GM12875 (cell line): ENCODE measurements at regions not wholly inside any gene's neighbourhood (a gene's known extent, or its start where the extent isn't known, plus 50 kb on each side); places are given as distances from the start of the nearest gene placed in this dataset.
"Not testable (repeated sequence)": the region's sequence is repeated elsewhere in the genome, so short reads cannot be mapped to it uniquely, and the experiment has no call there.

Experiments
- H3K4me3 ChIP-seq: one replicate; pipeline ENCODE4 v1.5.1; 2011; ENCODE audit warnings: low read depth, low read length, control low read depth
- TF ChIP-seq, protein P1 (sequence below): IDR thresholded peaks from 2 replicates; pipeline ENCODE4 v1.5.1; 2011; ENCODE audit warnings: low read depth, mild to moderate bottlenecking, control low read depth, inconsistent platforms, low read length, moderate library complexity, borderline replicate concordance; ENCODE audit not compliant: insufficient read depth

DNA sequence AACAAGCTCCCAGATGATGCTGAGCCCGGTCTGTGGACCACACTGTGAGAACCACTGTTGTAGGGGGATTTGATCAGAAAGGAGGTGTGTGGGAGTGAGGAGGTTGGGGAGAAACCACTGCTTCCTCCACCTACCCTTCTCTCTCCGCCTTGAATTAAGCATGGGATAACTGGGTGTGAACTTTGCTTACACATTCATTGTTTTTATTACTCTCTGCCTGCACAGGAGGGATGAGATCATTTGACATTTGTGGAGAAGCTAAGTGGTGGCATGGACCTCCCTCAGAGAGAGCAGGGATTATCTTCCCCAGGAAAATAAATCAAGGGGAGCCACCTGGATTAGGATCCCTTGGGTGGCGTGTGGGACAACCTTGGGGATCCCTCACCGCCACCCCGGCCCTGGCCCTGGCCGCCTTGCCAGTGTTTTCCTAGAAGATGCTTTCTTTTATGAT, 212.1 kb upstream of the ATP6AP2 start:
- TF ChIP-seq, protein P1, sequence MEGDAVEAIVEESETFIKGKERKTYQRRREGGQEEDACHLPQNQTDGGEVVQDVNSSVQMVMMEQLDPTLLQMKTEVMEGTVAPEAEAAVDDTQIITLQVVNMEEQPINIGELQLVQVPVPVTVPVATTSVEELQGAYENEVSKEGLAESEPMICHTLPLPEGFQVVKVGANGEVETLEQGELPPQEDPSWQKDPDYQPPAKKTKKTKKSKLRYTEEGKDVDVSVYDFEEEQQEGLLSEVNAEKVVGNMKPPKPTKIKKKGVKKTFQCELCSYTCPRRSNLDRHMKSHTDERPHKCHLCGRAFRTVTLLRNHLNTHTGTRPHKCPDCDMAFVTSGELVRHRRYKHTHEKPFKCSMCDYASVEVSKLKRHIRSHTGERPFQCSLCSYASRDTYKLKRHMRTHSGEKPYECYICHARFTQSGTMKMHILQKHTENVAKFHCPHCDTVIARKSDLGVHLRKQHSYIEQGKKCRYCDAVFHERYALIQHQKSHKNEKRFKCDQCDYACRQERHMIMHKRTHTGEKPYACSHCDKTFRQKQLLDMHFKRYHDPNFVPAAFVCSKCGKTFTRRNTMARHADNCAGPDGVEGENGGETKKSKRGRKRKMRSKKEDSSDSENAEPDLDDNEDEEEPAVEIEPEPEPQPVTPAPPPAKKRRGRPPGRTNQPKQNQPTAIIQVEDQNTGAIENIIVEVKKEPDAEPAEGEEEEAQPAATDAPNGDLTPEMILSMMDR, result no peak

DNA sequence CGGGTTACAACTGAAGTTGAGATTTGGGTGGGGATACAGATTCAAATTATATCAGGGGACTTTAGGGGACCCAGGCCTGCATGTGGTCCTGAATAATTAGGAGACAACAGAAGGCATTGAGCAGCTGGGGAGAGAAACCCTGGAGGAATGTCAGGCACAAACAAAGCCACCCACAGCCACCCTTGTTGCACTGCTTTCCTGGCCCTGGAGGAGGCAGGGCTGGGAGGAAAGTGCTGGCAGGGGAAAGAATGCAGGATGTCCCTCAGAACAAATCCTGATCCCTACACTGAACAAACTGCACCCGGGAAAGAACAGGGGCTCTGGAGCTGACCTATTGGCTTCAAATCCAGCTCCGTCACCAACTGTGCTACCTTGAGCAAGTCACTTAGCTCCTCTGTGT, 214.1 kb upstream of the ATP6AP2 start:
- TF ChIP-seq, protein P1, result no peak
- no peak overlapping the region for H3K4me3 ChIP-seq

More for the DNA sequence above, 212.1 kb upstream of the ATP6AP2 start:
- no peak overlapping the region for H3K4me3 ChIP-seq

GRCh38 chrX:40362291-40362690, 218.5 kb upstream of the ATP6AP2 start:
- not testable (repeated sequence) for H3K4me3 ChIP-seq

DNA sequence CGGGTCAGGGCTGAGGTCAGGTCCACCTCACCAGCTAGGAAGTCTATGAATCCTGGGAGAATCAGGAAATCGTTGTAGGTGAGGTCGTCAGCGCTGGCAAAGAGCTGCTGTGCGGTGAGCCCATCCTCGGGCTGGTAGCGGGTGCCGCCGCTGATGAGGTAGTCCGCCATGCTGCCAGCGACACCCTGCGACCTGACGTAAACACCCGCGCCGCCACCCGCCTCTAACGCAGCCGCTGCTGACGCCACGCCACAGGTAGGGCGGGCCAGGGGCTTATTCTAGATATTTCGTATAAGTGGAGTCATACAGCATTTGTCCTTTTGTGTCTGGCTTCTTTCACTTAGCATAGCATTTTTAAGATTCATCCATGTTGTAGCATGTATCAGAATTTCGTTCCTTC, 220.2 kb upstream of the ATP6AP2 start:
- no peak overlapping the region for H3K4me3 ChIP-seq
- TF ChIP-seq, protein P1, result no peak

DNA sequence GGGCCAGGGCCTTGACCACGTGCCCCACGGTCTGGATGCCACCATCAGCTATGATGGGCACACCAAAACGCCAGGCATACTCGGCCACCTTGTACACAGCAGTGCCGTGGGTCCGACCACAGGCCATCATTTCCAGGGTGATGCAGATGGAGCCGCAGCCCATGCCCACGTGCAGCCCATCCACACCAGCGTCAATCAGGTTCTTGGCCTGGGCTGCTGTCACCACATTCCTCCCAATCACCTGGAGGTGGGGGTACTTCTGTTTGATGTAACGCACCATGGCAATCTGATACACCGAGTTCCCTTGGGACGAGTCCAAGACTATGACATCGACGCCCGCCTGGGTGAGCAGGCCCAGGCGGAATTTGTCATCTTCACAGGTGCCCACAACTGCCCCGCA, 221.2 kb upstream of the ATP6AP2 start:
- TF ChIP-seq, protein P1, result no peak
- no peak overlapping the region for H3K4me3 ChIP-seq

- TF ChIP-seq, protein P1, result no peak
Measured at GRCh38 chrX:40358994-40359393, 221.8 kb upstream of the ATP6AP2 start.

GRCh38 chrX:40349251-40349650, 231.5 kb upstream of the ATP6AP2 start:
- TF ChIP-seq, protein P1, result no peak
- H3K4me3 ChIP-seq, result no peak overlapping the region

More at GRCh38 chrX:40358994-40359393, 221.8 kb upstream of the ATP6AP2 start:
- H3K4me3 ChIP-seq, result no peak overlapping the region

DNA sequence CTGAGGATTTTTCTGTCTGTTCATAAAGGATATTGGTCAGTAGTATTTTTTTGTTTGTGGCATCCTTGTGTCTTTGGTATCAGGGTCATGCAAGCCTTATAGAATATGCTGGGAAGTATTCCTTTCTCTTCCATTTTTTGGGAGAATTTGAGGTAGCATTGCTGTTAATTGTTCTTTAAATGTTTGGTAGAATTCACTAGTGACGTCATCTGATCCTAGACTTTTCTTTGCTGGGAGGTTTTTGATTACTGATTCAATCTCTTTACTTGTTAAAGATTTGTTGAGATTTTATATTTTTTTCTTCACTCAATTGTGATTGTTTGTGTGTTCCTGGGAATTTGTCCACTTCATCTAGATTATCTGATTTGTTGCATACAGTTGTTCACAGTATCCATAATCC, 234.4 kb upstream of the ATP6AP2 start:
- H3K4me3 ChIP-seq, result no peak overlapping the region
- TF ChIP-seq, protein P1, result no peak
